HCT116 (cell line): ENCODE measurements at regions not wholly inside any gene's neighbourhood (a gene's known extent, or its start where the extent isn't known, plus 50 kb on each side); places are given as distances from the start of the nearest gene placed in this dataset.

Experiments used
- ATAC-seq: fragments of 200-7000 bp; cut with Tn5 transposase; 2 replicates; pipeline ENCODE4 v1.9.1; 2020; ENCODE audit warnings: mild to moderate bottlenecking, moderate library complexity
- BruUV-seq: library from RNA; stranded (reverse); fragments of 400-500 nt; replicated peaks from 2 replicates; lab custom pipeline; 2021; lab: Mats Ljungman, UMichigan
- CTCF ChIA-PET: fragments of 300-600 bp; sonication (Branson Sonifier 250); formaldehyde crosslinking; loops from one replicate; lab custom pipeline; 2021; ENCODE audit warnings: antibody characterized with exemption; lab: Charles Lee
- POLR2A ChIA-PET: fragments of 300-600, 350-600 bp; sonication (Branson Sonifier 250); formaldehyde crosslinking; loops from one replicate; lab custom pipeline; 2021; ENCODE audit warnings: antibody characterized with exemption; lab: Charles Lee
- RAD21 ChIA-PET, 2 experiments: fragments of 300-600 bp; sonication (Branson Sonifier 250); formaldehyde crosslinking; loops; one replicate each; lab custom pipeline; 2023; ENCODE audit warnings: low total read pairs in 2 of 2; ENCODE audit not compliant: uncharacterized antibody in 2 of 2, unreplicated experiment in 2 of 2, low non-redundant PET in 1 of 2; lab: Charles Lee
- DNase-seq: peaks from one replicate; pipeline ENCODE4 v3.0.0-alpha.2; 2010; ENCODE audit warnings: low read depth, low spot score
- H2AFZ ChIP-seq: fragments of 200-600 bp; shearing (Covaris generic), sonication (generic); 2 replicates; pipeline ENCODE4 v1.6.1; 2017; ENCODE audit warnings: low read depth, mixed run types, mixed read lengths, antibody characterized with exemption, low read length; ENCODE audit not compliant: poor library complexity, severe bottlenecking
- H3K27ac ChIP-seq: 2 replicates; pipeline ENCODE4 v1.5.1; 2012; ENCODE audit warnings: low read depth, low read length
- H3K27me3 ChIP-seq: fragments of 200-600 bp; sonication (generic); 2 replicates; pipeline ENCODE4 v1.6.1; 2016; ENCODE audit warnings: mixed run types, low read length, mixed read lengths; ENCODE audit not compliant: insufficient read depth
- H3K36me3 ChIP-seq, 2 experiments: fragments of 200-500 bp in 1 of 2; fragments of 200-600 bp in 1 of 2; sonication (Bioruptor generic) in 1 of 2; sonication (generic) in 1 of 2; 2 replicates each; pipeline versions ENCODE4 v1.5.1 to v1.6.1; 2014 to 2016; ENCODE audit warnings: low read length in 2 of 2, inconsistent platforms in 1 of 2, mixed read lengths in 1 of 2, mixed run types in 1 of 2; ENCODE audit not compliant: insufficient read depth in 2 of 2, control insufficient read depth in 1 of 2
- H3K4me1 ChIP-seq, 2 experiments: fragments of 200-600 bp in 1 of 2; sonication (generic) in 1 of 2; 2 replicates each; pipeline versions ENCODE4 v1.5.1 to v1.6.1; 2012 to 2017; ENCODE audit warnings: low read length in 2 of 2, inconsistent platforms in 1 of 2, mild to moderate bottlenecking in 1 of 2, mixed read lengths in 1 of 2, mixed run types in 1 of 2, moderate library complexity in 1 of 2; ENCODE audit not compliant: insufficient read depth in 2 of 2, control insufficient read depth in 1 of 2
- H3K4me2 ChIP-seq: fragments of 200-600 bp; sonication (generic); 2 replicates; pipeline ENCODE4 v1.6.1; 2017; ENCODE audit warnings: mixed run types, low read length, mixed read lengths
- H3K4me3 ChIP-seq, 2 experiments: fragments of 200-600 bp in 1 of 2; sonication (generic) in 1 of 2; replicated peaks in 1 of 2; 2 replicates each; pipeline ENCODE4 v1.5.1; 2011 to 2016; ENCODE audit warnings: low read length in 2 of 2, control low read depth in 1 of 2, low read depth in 1 of 2, mild to moderate bottlenecking in 1 of 2, mixed read lengths in 1 of 2, mixed run types in 1 of 2
- H3K79me2 ChIP-seq: fragments of 200-600 bp; sonication (generic); 2 replicates; pipeline ENCODE4 v1.6.1; 2017; ENCODE audit warnings: mild to moderate bottlenecking, mixed run types, low read length, moderate library complexity, mixed read lengths; ENCODE audit not compliant: insufficient read depth
- H3K9ac ChIP-seq: fragments of 200-600 bp; sonication (generic); 2 replicates; pipeline ENCODE4 v1.6.1; 2016; ENCODE audit warnings: low read length, mixed read lengths
- H3K9me2 ChIP-seq: fragments of 200-600 bp; sonication (generic), shearing (Covaris generic); 2 replicates; pipeline ENCODE4 v1.6.1; 2017; ENCODE audit warnings: mixed run types, mild to moderate bottlenecking, moderate library complexity; ENCODE audit not compliant: insufficient read depth
- H3K9me3 ChIP-seq, 2 experiments: fragments of 200-500 bp in 1 of 2; fragments of 200-600 bp in 1 of 2; sonication (Bioruptor generic) in 1 of 2; sonication (generic) in 1 of 2; 2 replicates each; pipeline ENCODE4 v1.6.1; 2014 to 2017; ENCODE audit warnings: low read length in 2 of 2, mixed read lengths in 2 of 2, inconsistent platforms in 1 of 2, low read depth in 1 of 2, mild to moderate bottlenecking in 1 of 2, mixed run types in 1 of 2, moderate library complexity in 1 of 2; ENCODE audit not compliant: control insufficient read depth in 1 of 2, insufficient read depth in 1 of 2
- H4K20me1 ChIP-seq: fragments of 200-600 bp; sonication (generic), shearing (Covaris generic); 2 replicates; pipeline ENCODE4 v1.6.1; 2017; ENCODE audit warnings: mixed run types, mild to moderate bottlenecking, moderate library complexity; ENCODE audit not compliant: insufficient read depth
- CBX3 ChIP-seq: IDR thresholded peaks from 2 replicates; pipeline ENCODE4 v1.6.1; 2012; ENCODE audit warnings: low read depth
- CEBPB ChIP-seq: IDR thresholded peaks from 2 replicates; pipeline ENCODE4 v1.6.1; 2012; ENCODE audit warnings: low read depth
- EZH2 ChIP-seq: fragments of 200-600 bp; sonication (generic); IDR thresholded peaks from 2 replicates; pipeline ENCODE4 v1.6.1; 2017; ENCODE audit warnings: antibody characterized with exemption, mixed run types
- POLR2A ChIP-seq: IDR thresholded peaks from 2 replicates; pipeline ENCODE4 v1.7.0; 2011; ENCODE audit warnings: borderline replicate concordance; ENCODE audit not compliant: insufficient read depth, insufficient read length; ENCODE audit errors: extremely low read depth
- POLR2AphosphoS5 ChIP-seq: IDR thresholded peaks from 2 replicates; pipeline ENCODE4 v1.6.1; 2011; ENCODE audit warnings: mild to moderate bottlenecking, low read depth, low read length, moderate library complexity
- RAD21 ChIP-seq: IDR thresholded peaks from 2 replicates; pipeline ENCODE4 v1.6.1; 2012; ENCODE audit warnings: low read depth, mild to moderate bottlenecking
- REST ChIP-seq: IDR thresholded peaks from 2 replicates; pipeline ENCODE4 v1.6.1; 2012; ENCODE audit warnings: low read depth
- SIN3A ChIP-seq: IDR thresholded peaks from 2 replicates; pipeline ENCODE4 v1.6.1; 2012; ENCODE audit warnings: low read depth
- SRF ChIP-seq: IDR thresholded peaks from 2 replicates; pipeline ENCODE4 v1.6.1; 2012; ENCODE audit warnings: low read depth
- ZFX ChIP-seq: fragments of 450-650 bp; IDR thresholded peaks from 2 replicates; pipeline ENCODE4 v1.6.1; 2017
- ZNF274 ChIP-seq: fragments of 200-500 bp; sonication (Bioruptor generic); IDR thresholded peaks from 2 replicates; pipeline ENCODE4 v1.6.1; 2014; ENCODE audit warnings: mild to moderate bottlenecking, low read depth, low read length, inconsistent platforms
- intact Hi-C: fragments of 100-400 bp; cut with micrococcal nuclease; formaldehyde crosslinking; loops from 2 replicates; pipeline ENCODE4 v1.10.0; 2022
- TF ChIP-seq, protein P1 (sequence below), 3 experiments: fragments of 200-600 bp in 1 of 3; sonication (generic) in 1 of 3; IDR thresholded peaks in 2 of 3; conservative IDR thresholded peaks in 1 of 3; 2 replicates each; pipeline ENCODE4 v1.5.1; 2012 to 2017; ENCODE audit warnings: low read depth in 2 of 3, low read length in 2 of 3, antibody characterized with exemption in 1 of 3, borderline replicate concordance in 1 of 3, control low read depth in 1 of 3, mild to moderate bottlenecking in 1 of 3, mixed read lengths in 1 of 3, mixed run types in 1 of 3, moderate library complexity in 1 of 3; ENCODE audit not compliant: insufficient read depth in 1 of 3
- TF ChIP-seq, protein P2 (sequence below): IDR thresholded peaks from 2 replicates; pipeline ENCODE4 v1.6.1; 2012
- TF ChIP-seq, protein P3 (sequence below): IDR thresholded peaks from 2 replicates; pipeline ENCODE4 v1.6.1; 2012

DNA sequence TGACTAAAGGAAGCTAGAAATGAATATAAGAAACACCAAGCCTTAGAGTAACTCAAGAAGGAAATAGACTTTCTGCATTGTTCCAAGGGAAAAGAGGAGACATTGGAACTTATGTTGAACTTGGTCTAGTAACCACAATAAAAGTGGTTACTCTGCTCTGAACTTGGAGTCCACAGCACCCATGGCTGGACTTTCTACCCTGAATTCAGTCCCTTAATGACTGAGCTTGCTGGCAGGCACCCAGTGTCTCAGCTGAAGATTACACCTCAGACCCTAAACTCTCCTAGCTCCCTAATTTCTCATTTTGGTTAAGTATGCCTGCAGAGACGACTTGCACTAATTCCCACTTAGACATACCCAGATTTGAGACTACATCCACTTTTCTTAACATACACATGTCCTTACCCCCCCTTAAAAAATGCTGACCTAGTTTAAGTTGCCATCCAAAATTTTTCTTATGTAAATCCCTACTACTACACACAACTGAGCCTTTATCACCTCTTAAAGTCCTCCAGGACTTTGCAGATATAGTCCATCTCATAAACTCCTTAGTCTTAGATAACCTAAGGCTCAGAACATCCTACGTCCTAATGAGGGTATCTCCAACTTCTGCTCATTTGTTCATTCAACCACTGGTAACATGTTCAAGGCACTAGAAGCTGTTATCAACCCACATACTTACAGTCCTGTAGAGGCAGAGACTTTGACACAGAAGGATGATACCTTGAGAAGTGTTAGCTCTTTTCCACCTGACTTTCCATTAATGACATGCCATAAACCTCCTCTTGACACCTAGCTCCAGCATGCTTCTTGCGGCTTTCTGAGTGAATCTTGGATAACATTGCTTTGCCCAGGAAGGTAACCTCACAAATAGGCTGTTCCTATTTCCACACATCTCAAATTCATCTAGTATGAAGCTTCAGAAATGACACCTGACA lies 129.8 kb downstream of the ALDH8A1 start:
- no TSS peak for BruUV-seq
- Histone ChIP-seq H3K4me1 (peaks cover 0 to 5% of the 10 kb centered on the region in 2 experiments; a peak in 1 of 4 replicates), H3K27me3 (no peaks in the 10 kb centered on the region), H3K9me3 (no peaks in the 10 kb centered on the region), H4K20me1 (no peaks in the 10 kb centered on the region), H3K9me2 (no peaks in the 10 kb centered on the region), H3K9ac (no peak overlapping the region), H3K79me2 (no peaks in the 10 kb centered on the region), H3K36me3 (no peaks in the 10 kb centered on the region), H3K27ac (no peak overlapping the region), H3K4me2 (no peak overlapping the region), H3K4me3 (no peak overlapping the region)
- CTCF ChIA-PET: interaction anchor here (1.5 kb wide), 1 partner anchor 646 kb away, joined by 4 read pairs; no protein-coding TSS in a partner anchor
- RAD21 ChIA-PET: no interaction called here
- POLR2A ChIA-PET: no interaction called here
- intact Hi-C loops: no loop called here
- TF ChIP-seq EZH2 (no peak), SRF (no peak), ZFX (no peak), CBX3 (no peak)
- TF ChIP-seq, protein P1, sequence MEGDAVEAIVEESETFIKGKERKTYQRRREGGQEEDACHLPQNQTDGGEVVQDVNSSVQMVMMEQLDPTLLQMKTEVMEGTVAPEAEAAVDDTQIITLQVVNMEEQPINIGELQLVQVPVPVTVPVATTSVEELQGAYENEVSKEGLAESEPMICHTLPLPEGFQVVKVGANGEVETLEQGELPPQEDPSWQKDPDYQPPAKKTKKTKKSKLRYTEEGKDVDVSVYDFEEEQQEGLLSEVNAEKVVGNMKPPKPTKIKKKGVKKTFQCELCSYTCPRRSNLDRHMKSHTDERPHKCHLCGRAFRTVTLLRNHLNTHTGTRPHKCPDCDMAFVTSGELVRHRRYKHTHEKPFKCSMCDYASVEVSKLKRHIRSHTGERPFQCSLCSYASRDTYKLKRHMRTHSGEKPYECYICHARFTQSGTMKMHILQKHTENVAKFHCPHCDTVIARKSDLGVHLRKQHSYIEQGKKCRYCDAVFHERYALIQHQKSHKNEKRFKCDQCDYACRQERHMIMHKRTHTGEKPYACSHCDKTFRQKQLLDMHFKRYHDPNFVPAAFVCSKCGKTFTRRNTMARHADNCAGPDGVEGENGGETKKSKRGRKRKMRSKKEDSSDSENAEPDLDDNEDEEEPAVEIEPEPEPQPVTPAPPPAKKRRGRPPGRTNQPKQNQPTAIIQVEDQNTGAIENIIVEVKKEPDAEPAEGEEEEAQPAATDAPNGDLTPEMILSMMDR (IDR thresholded peaks at IDR 0.05 in 2 of 3, conservative IDR thresholded peaks at IDR 0.05 in 1 of 3; ENCODE audit: borderline replicate concordance in 1 of 3, insufficient read depth in 1 of 3, low read depth in 2 of 3, low read length in 2 of 3): no peak
- TF ChIP-seq, all 23 proteins: peak for 0
- no peak overlapping the region for H2AFZ ChIP-seq
- ATAC-seq: no peak
- DNase-seq: no peak

DNA sequence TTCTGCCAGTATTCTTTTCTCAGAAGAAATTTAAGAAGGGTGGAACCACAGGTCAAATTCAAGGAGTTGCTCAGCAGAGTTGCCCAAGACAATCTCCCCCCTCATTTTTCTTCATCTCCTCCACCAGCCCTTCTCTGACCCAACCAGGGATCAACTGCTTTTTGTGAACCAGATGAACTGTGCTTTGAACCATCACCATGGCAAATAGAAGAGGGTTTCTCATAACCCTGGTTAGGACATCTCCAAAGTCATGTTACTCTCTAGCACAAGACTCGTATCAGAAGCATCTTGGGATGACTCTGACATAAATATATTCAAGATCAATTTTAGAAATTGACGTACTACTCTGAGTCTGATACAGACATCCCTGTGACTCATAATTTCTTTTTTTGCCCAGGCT lies 130.7 kb downstream of the ALDH8A1 start:
- Histone ChIP-seq H3K4me2 (no peak overlapping the region), H3K9ac (no peak overlapping the region), H3K36me3 (no peaks in the 10 kb centered on the region), H4K20me1 (no peaks in the 10 kb centered on the region), H3K79me2 (no peaks in the 10 kb centered on the region), H3K4me3 (no peak overlapping the region), H3K27ac (no peak overlapping the region), H3K4me1 (peaks cover 0 to 5% of the 10 kb centered on the region in 2 experiments; a peak in 1 of 4 replicates), H3K9me3 (no peaks in the 10 kb centered on the region), H2AFZ (no peak overlapping the region), H3K9me2 (no peaks in the 10 kb centered on the region), H3K27me3 (no peaks in the 10 kb centered on the region)
- ATAC-seq (no peak), DNase-seq (no peak)
- ChIA-PET CTCF (interaction anchor here (1.5 kb wide), 1 partner anchor 645 kb away, joined by 4 read pairs; no protein-coding TSS in a partner anchor), RAD21 (no interaction called here), POLR2A (no interaction called here)
- BruUV-seq: no TSS peak
- intact Hi-C loops: no loop called here
- TF ChIP-seq, protein P2, sequence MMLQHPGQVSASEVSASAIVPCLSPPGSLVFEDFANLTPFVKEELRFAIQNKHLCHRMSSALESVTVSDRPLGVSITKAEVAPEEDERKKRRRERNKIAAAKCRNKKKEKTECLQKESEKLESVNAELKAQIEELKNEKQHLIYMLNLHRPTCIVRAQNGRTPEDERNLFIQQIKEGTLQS: no peak
- no peak for TF ChIP-seq REST
- TF ChIP-seq RAD21: no peak
- no peak for TF ChIP-seq ZNF274
- TF ChIP-seq EZH2: no peak
- no peak for TF ChIP-seq POLR2A
- no peak for TF ChIP-seq CBX3
- no peak for TF ChIP-seq ZFX
- no peak for TF ChIP-seq CEBPB
- no peak for TF ChIP-seq SIN3A
- TF ChIP-seq, protein P3, sequence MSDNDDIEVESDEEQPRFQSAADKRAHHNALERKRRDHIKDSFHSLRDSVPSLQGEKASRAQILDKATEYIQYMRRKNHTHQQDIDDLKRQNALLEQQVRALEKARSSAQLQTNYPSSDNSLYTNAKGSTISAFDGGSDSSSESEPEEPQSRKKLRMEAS: no peak
- no peak for TF ChIP-seq POLR2AphosphoS5
